NCI-H187 (cell line): ENCODE measurements at regions not wholly inside any gene's neighbourhood (a gene's known extent, or its start where the extent isn't known, plus 50 kb on each side); places are given as distances from the start of the nearest gene placed in this dataset.

Experiments used
- DNase-seq, 2 experiments: peaks; one replicate each; lab custom pipeline; 2025; lab: John Stamatoyannopoulos, UW

DNA sequence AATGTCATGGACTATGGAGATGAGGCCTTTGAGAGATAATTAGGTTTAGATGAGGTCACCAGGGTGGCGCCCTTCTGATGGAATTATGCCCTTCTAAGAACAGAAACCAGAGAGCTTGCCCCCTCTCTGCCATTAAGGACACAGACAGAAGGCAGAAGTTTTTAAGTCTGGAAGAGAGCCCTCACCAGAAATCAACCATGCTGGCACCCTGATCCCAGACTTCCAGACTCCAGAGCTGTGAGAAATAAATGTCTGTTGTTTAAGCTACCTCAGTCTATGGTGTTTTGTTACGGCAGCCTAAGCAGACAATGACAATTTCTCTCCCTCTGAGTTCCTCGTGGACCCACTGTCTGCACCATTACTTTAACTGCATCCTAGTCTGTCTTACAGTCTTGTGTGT, 382.0 kb downstream of the GXYLT1 start:
- DNase-seq = no peak

GRCh38 chr12:41745593-41745992, 399.1 kb downstream of the GXYLT1 start:
- DNase-seq = no peak

DNA sequence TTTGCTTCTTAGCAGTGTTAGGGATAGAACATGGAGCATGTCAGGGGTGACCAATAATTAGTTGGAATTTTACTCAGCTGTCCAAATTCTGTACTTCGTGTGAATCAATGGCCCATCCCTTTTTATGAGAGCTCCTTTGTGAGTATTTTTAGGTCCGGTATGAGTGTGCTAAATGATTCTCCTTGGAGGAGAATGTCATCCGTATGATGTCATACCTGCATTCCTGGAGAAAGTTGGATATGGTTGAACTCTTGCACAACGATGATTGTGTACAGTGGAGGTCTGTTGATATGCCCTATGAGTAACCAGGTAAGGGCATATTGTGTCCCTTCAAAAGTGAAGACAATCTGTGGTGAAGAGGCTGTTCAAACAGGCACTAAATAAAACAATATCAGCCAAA, 400.8 kb downstream of the GXYLT1 start:
- no peak for DNase-seq

DNA sequence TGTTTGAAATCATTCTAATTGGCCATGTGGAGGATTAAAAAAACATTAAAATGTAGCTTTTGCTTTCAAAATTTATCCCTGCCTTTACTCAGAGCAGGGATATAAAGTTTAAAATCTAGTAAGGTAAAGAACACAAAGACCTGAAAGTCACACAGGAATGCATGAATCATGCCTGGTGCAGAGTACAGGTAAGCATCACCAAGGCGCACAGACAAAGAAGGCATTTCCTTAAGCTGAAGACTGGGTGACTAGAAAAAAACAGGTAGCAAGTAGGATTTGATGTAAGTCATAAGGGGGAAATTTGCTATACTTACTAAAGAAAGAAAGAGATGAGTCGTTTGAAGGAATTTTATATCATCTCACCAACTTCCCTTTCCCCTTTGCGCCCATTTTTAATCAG, 405.6 kb downstream of the GXYLT1 start:
- no peak for DNase-seq

DNA sequence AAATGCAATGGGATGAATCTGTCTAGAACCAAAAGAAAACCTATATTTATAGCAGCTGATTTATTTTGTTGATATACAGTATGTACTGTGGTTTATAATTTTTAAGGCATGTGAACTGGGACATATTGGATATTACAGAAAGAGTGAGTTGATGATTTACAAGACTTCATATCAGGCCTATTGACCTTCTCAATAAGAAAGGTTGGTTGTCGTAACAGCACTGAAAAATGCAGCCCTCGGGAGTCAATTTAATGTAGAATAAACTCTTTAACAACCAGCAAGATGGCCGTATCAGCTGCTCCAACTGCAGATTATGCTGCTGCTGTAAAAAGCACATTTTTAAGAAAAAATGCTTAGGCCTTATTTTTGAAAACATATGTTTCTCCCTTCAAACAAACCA, 407.3 kb downstream of the GXYLT1 start:
- DNase-seq = no peak

DNA sequence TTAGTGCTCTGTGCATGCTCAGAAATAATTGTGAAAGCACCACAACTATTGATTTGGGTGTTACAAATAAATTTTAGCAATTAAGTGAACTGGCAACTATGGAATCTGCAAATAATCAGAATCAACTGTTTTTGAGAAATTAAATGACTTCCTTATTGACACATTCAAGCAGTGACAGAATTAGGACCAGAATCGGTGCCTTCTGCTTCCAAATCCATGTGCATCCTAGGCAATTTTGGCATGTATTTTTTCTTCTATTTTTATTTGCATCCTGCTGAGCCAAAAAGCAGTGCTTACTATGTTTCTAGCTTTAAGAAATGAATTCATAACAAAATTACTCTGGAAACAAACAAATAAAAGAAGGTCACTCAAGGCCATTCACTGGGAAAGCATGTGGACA, 408.2 kb downstream of the GXYLT1 start:
- no peak for DNase-seq

- DNase-seq = no peak
These were observed 413.0 kb downstream of the GXYLT1 start for GRCh38 chr12:41731691-41732090.

GRCh38 chr12:41731061-41731460, 413.6 kb downstream of the GXYLT1 start:
- no peak for DNase-seq

DNA sequence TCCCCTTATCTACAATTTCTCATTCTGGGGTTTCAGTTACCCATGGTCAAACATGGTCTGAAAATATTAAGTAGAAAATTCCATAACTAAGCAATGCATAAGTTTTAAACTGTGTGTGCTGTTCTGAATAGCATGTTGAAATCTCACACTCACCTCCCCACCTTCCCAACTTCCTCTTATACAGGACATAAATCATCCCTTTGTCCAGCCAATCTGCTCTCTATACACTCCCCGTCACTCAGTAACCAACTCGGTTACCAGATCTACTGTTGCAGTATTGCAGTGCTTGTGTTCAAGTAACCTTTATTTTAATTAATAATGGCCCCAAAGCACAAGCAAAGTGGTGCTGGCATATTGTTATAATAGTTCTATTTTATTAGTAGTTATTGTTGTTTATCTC, 420.5 kb downstream of the GXYLT1 start:
- no peak for DNase-seq

GRCh38 chr12:41719214-41719613, 425.5 kb downstream of the GXYLT1 start:
- DNase-seq = no peak

- DNase-seq = no peak
These were observed 429.4 kb downstream of the GXYLT1 start for GRCh38 chr12:41715256-41715655.

GRCh38 chr12:41709463-41710285, 435.0 kb downstream of the GXYLT1 start:
- no peak for DNase-seq

DNA sequence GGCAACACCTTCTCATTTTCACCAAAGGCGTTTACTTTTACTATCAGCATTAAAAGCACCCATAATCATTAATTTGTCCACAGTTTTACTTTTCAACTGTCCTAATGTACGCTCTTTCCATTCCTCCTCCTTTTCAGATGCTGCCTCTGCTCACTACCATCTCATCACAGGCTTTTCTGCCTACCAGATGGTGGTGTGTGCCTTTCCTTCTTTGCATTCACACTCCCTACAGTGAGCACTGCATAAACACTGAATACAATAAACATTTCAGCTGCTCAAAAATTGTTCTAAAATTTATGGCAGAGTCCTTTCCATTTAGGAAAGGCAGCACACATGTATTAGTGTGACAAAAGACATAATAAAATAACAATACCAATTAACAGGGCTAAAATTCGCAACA, 435.7 kb downstream of the GXYLT1 start:
- no peak for DNase-seq

DNA sequence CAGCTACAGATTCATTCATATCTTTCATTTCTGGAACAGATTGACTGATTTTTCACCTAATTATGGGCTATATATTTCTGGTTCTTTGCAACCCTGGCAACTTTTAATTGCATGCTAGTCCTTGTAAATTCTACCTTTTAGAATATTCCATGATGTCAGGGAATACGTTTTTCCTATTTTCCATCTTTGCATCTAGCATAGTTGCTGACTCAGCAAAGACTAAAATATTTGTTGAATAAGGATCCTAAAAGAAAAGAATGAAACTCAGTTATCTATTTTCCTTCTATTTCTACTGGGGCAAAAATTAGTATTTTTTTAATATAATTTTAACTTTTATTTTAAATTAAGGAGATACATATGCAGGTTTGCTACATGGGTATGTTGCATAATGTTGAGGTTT, 438.3 kb downstream of the GXYLT1 start:
- no peak for DNase-seq

GRCh38 chr12:41701943-41702601, 442.6 kb downstream of the GXYLT1 start:
- no peak for DNase-seq

GRCh38 chr12:41700940-41701339, 443.7 kb downstream of the GXYLT1 start:
- no peak for DNase-seq

DNA sequence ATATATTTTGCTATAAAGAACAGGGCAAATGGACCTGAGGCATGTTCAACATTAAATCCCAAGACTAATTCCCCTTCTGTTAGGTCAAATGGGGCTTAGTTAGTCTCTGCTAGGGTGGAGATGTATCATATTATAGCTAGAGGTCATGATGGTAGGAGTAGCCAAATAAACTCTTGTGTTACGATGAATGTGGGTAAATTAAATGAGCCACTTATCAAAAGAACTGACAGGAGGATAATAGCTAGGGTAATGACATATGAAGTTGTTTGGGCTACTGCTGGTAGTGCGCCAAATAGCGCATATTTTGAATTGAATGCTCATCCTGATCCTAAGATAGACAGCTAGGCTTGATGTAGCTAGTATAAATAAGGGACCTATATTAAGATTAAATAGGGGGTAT, 445.0 kb downstream of the GXYLT1 start:
- DNase-seq = no peak

- no peak for DNase-seq
These were observed 447.5 kb downstream of the GXYLT1 start for GRCh38 chr12:41697161-41697560.

- DNase-seq = peak in 1 of 2 experiments; percentile 33
These were observed 459.7 kb downstream of the GXYLT1 start for GRCh38 chr12:41684997-41685396.

- no peak for DNase-seq
These were observed 461.0 kb downstream of the GXYLT1 start for GRCh38 chr12:41683513-41684240.

- no peak for DNase-seq
These were observed 461.7 kb downstream of the GXYLT1 start for GRCh38 chr12:41683023-41683422.

DNA sequence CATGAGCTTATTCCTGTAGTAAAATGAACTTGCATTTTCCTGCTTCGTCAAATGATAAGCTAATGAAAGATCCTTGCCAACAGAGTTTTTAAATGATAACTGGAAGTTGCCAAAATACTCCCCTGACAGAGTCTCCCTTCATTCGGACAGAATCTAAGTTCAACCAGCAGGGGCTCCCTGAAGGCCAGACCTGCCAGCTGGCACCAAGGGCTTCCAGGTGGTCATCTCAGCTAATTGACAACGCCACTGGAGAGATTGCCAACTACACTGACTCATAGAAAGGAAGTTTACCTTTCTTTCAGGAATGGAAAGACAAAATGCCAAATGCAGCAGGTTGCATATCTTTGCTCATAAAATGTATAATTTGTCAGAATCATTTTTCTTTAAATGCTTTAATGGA, 462.8 kb downstream of the GXYLT1 start:
- no peak for DNase-seq

DNA sequence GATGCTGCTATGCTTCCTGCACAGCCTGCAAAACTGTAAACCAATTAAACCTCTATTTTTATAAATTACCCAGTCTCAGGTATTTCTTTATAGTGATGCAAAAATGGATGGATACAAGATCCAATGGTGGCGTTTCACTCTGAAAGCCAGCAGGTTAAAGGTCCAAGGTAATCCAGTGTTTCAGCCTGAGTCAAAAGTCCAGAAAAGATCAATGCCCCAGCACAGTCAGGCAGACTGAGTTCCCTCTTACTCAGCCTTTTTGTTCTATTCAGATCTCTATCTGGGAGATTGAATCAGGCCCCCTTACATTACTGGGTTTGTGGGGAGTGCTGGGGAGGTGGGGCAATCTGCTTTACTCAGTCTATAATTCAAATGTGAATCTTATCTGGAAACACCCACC, 464.5 kb downstream of the GXYLT1 start:
- no peak for DNase-seq
